Ramos (cell line): ENCODE measurements at regions not wholly inside any gene's neighbourhood (a gene's known extent, or its start where the extent isn't known, plus 50 kb on each side); places are given as distances from the start of the nearest gene placed in this dataset.

Experiments
- in situ Hi-C: fragments of 300-500 bp; cut with MboI; formaldehyde crosslinking; loops from one replicate; pipeline ENCODE4 v1.14.3; 2022; ENCODE audit warnings: low sequenced_read_pairs; ENCODE audit not compliant: unreplicated experiment

DNA sequence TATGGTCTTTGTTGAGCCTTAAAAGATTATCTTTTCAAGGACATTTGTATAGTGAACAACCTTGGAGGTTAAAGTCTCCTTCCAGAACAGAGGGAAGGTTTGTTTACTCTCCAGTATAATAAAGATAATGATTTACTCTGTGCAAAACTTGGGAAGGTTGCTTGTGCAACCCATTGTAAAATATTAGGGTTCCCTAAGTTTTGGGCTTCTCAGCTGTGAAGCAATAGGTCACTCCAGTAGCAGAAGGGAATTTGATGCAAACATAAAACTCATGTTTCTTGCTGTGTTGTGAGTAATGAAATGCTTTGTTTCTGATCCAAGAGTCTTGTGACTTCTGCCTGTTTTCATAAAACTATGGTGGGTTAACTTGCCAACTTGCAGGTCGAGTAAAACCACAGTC lies 177.5 kb downstream of the SUCNR1 start:
- in situ Hi-C loops, result no loop called here

DNA sequence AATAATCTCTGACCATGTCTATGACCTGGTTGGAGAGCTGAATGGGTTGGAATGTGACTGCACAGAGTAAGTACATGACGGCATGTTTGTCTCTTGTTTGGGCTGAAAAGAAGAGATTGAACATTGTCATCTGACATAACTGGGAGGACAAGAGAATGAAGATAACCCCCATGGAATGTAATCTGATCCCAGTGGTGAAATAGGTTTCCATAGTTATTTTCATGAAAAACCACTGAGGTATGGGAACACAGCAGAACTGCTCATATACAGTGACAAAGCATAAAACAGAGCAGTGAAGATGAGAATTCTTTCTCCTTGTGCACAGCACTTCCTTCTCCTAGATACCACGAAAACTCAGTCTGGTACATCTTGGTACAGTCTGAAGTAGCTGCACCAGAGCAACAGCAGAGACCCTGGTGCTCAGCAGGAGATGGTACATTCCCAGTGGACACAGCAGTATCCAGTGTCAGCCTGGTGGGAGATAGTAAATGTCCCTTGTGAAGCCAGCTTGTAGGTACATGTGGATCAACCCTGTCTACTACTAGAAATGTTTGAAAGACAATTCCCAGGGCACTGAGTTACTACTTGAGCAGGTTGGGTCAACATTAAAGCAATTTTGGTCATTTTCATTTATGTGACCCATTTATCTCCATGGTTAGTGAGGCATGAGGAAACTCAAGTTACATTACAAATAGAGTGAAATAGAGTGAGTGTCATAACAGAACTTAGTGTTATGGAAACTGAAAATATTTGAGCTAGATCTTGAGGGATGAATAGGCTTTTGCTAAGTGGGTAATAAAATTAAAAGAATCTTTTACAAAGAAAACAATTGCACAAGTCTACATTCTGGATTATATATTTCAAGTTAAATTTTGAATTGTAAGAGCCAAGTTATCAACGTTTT lies 178.3 kb downstream of the SUCNR1 start:
- in situ Hi-C loops, result no loop called here

DNA sequence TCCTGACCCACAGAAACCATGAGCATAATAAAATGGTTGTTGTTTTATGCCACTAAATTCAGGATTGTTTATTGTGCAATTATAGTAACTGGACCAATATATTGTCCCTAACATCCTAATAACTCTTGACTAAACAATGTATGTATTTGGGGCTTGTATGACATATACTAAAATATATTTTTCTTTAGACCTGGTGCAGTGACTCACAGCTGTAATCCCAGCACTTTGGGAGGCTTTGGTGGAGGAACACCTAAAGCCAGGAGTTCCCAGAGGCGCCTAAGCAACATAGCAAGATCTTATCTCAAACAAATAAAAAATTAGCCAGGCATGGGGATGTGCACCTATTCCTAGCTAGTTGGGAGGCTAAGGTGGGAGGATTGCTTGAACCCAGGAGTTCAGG lies 180.4 kb downstream of the SUCNR1 start:
- in situ Hi-C loops, result no loop called here

DNA sequence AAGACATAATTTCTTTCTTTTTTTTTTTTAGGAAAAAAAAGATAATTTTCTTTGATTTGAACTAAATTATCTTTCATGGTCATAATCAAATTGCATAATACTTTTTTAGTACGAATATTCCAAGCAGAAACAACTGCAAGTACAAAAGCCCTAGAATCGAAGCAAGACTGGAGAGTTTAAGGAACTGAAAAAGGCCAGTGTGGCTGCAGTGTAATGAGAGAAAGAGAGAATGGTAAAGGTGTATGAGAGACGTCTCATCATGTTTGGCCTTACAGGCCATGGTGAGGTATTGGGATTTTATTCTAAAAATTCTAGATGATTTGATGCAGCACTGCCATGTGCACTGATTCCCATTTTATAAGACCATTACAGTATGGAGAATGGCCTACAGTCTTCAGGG lies 180.9 kb downstream of the SUCNR1 start:
- in situ Hi-C loops, result no loop called here

DNA sequence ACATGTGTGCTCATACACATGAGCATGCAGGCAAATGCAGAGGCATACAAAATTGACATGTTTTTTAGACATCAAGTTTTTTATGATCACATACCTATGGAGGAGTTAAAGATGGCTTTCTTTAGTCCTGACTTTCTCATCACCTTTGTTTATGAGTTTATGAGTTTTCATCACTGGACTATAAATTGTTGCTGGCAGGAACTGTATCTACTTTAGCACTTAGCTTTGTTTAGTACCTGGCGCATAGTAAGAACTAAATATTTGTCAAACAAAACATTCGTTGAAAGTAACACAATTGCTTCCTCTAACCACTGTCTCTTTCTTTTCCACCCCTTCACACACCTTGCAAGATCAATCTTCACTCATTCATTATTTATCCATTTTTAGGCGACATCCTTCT lies 182.6 kb downstream of the SUCNR1 start:
- in situ Hi-C loops, result no loop called here

DNA sequence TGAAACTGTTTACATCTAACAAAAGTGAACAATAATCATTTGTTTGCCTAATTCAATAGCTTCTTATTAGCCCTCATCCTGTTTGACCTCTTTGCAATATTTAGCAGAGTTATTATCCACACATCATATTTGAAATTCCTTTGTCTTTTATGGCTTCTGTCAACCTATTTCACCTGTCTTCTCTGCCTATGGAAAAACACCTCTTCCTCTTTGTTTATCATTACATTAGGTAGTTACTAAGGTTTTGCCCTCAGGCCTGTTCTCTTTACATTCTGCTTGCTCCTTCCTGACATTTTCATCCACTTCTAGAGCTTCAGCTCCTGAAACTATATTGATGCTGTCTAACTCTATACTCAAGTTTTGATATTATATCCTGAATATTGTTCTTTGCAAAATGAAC lies 183.0 kb downstream of the SUCNR1 start:
- in situ Hi-C loops, result no loop called here

DNA sequence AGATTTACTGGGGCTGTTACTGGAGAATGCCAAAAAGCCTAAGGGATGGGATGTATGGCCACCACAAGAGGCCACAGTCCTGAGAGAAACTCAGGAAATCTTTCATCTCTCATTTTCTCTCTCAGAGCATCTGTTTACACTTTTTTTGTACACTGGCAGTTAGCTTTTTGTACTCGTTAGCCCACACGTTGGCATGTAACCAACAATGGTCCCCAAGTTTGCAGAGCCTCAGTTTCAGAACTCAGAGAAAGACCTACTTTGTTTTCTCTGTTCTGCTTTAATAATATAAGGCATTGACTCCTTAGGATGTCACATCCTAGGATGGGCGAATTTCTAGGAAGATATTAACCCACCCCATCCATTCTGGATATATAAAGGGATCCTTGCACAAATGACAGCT lies 183.5 kb downstream of the SUCNR1 start:
- in situ Hi-C loops, result no loop called here

DNA sequence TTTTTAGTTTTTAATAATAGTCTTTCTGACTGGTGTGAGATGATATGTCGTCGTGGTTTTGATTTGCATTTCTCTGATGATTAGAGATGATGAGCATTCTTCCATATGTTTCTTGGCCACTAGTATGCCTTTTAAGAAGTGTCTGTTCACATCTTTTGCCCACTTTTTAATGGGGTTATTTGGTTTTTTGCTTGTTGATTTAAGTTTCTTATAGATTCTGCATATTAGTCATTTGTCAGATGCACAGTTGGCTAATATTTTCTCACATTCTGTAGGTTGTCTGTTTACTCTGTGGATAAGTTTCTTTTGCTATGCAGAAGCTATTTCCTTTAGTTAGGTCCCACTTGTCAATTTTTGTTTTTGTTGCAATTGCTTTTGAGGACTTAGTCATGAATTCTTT lies 185.4 kb downstream of the SUCNR1 start:
- in situ Hi-C loops, result no loop called here

DNA sequence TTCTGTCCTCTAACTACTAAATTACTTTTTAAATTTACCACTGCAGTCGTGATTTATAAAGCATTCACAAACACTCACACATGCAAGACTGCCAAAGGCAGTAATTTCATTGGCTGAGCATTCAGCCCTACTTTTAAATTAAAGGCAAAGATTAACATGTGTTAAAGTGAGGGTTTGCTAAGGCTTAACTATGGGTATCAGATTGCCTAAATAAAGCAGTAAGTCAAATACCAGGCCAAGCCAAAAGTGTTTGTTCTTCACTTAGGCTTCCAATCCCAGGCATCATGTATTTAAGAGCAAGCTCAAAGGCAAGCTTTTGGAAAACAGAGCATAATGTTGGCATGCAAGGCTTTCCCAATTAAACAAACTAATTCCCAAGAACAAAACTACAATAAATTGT lies 187.3 kb downstream of the SUCNR1 start:
- in situ Hi-C loops, result no loop called here

DNA sequence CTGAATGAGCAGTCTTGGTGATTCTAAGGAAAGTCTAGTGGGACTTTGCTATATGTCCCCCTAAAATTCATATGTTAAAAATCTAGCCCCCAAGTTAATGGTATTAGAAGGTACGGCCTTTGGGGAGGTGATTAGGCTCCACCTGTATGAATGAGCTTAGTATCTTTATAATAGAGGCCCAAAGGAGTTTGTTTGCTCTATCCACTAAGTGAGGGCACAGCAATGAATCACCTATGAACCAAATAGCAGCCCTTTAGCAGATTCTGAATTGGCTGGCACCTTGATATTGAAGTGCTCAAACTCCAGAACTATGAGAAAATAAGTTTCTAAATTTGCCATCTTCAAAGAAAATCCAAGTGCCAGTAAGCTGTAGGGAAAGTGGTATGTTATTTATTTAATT lies 187.9 kb downstream of the SUCNR1 start:
- in situ Hi-C loops, result no loop called here

DNA sequence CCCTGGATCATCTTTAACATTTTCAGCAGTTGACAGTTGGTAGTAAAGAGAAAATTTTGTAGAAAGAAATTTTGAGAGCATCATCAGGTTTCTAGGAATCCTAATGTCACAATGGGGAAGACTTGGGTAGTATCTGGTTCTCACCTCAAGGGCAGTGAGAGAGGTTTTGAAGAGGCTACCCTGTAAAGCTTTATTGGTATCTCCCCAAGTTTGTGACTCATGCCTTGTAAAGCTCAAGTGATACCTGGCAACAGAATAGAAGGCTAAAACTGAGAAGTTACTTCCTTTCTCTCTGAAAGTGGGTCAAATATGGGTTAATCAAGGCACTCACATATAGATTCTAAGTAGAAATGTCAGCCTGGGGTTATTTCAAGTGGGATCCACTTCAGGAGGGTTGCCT lies 196.4 kb downstream of the SUCNR1 start:
- in situ Hi-C loops, result no loop called here

DNA sequence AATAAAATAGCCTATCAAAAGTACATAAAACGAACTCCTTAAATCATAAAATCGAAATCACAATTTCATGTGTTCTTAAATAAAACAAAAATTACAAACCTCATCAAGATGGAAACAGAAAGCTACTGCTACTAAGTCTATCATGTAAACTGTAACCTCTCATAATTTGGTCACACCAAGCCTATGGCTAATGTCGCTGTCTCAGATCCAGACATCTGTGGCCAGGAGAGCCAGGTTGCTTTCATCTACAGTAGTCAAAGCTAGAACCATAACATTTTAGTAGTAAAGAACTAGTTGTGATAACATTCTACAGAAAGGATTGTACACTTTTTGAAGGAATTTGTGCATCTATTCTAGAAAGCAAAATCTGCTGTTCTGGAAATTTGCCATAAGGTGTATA lies 197.4 kb upstream of the MBNL1 start:
- in situ Hi-C loops, result no loop called here

DNA sequence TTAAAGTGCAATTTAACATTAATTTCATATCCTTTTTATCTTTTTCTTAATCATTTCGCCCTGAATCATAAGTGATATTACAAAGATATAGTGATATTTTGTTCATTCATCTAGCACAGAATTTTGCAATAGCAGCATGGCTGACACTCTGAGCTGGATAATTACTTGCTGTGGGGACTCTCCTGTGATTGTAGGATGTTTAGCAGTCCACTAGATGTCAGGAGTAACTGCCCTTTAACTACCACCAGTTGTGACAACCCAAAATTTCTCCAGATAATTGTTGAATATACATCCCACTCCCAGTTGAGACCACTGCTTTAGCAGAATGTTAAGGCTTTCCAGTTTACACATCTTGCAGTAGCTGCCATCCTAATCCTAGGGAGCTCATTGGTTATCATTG lies 196.8 kb upstream of the MBNL1 start:
- in situ Hi-C loops, result no loop called here

DNA sequence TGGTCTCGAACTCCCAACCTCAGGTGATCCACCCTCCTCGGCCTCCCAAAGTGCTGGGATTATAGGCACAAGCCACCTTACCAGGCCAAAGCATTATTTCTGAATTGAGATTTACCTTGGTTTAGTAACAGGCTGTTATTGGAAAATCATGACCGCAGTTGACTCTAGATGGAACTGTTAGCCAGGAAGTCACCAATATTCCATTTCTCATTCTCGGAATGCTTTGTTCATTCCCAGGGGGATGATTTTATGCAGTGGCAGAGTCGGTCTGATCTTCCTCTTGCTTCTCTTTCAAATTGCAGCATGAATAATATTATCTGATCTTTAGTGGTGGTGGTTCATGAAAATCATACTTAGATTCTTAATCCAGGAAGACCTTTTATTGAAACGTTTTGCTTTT lies 195.5 kb upstream of the MBNL1 start:
- in situ Hi-C loops, result no loop called here

DNA sequence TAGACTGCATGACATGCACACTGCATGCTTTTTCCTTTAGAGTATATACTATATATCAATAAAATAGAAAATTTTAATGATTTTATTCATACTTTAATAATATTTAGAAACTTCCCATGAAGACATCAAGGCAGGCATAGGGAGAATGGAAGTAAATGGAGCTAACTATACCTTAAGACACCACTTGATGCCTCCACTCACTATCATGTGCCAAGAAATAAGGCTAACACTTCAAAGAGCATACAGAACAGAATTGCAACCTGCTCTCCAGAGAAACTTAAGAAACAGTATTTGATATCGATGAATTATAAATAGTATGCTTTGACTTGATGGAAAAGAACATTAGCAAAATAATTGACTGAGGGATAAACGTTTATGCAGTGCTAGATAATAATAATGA lies 192.6 kb upstream of the MBNL1 start:
- in situ Hi-C loops, result no loop called here

DNA sequence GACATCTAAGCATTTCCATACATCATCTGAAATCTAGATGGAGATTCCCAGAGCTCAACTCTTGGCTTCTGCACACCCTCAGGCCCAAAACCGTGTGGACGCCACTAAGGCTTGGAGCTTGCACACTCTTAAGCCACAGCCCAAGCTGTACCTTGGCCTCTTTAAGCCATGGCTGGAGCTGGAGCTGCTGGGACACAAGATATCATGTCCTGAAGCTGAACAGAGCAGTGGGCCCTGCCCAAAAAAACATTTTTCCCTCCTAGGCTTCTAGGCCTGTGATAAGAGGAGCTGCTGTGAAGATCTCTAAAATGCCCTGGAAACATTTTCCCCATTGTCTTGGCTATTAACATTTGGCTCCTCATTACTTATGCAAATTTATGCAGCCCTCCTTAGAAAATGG lies 188.7 kb upstream of the MBNL1 start:
- in situ Hi-C loops, result no loop called here

DNA sequence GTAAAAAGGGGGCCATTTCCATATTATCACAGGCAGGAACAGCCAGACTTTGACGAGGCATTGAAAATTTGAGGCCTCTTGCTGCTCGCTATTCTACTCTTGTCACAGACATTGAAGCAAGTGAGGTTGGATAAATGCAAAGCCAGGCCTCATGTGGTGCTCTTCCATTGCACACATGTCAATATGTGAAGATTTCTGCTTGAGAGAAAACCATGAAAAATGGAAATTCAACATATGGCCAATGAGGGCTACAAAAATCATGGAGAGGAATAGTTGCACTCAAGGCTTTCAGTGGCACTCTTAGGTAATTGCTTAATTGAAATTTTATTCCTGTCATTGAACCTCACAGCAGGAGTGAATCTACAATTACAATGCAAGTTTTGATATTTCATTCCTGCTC lies 185.6 kb upstream of the MBNL1 start:
- in situ Hi-C loops, result no loop called here

DNA sequence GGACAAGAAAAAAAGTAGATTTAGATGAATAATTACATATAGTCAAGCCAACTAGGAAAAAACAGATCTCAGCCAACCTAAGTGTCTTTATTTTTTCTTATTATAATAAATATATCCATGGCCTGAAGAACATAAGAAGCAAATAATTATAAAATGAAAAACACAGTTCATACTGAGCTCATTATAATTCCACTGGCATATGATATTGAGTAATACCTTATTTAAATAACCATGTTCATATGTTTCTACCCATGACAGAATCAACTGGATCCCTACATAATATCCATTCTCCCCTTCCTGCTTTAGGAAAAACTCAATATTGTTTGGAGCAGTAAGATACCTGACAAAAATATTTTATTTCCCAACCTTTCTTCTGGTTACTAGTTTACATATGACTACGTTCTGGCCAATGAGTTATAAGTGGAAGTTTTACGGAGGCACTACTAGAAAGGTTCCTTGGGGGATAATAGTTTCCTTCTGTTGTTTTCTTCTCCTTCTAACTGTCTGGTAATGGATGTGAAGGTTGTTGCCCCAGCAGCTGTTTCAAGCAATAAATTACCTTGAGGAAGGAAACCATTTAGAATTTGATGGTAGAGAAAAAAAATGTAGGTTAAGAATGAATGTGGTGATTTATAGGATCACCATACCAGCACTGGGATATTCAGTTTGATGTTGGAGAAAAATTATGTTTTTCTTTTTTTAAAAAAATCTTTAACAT lies 184.1 kb upstream of the MBNL1 start:
- in situ Hi-C loops, result no loop called here

DNA sequence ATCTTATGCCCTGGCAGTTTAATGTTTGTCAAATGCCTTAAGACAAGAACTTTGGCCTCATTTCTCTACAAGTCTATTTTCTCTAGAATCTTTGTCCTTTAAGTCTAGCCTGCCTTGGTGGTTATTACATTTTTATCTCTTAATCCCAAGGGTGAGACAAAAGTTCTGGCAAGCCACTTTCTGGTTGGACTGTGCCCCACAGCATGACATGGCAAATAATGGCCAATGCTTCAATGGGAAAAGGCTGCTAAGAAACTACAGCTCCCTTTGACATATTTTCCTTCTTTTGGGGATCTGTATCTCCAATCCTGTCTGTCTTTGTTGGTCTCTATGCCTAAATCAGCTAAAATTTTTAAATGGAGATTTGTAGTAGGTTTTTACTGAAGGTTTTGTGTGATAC lies 181.6 kb upstream of the MBNL1 start:
- in situ Hi-C loops, result no loop called here

DNA sequence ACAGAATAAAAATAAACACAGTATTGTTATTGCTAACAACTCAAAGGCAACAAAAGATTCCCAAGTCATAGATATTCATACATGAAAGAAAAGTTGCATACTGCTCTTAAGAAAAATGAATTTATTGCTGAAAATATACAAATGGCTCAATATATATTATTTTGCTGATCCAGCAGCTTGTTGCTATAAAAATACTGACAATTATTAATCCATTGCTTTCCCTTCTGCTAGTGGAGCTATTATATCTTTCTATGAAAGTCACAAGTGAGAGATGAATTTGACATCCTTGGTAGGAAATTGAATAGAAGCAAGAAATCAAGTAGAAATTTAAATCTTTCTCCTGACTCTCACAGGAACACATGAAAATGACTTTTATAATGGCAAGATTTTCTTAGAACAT lies 179.2 kb upstream of the MBNL1 start:
- in situ Hi-C loops, result no loop called here

DNA sequence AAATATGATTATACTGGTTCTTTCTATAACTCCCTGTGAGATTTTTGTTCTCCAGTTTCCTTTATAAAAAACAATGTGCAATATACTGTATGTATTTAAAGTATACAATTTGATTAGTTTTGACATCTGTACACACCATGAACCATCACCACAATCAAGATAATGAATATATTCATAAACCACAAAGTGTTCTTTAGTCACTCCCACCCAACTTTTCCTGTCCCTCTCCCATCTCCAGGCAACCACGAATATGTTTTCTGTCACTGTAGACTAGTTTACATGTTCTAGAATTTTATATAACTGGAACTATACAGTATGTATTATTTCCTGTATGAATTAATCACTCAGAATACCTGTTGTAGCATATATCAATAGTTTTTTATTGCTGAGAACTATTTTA lies 177.0 kb upstream of the MBNL1 start:
- in situ Hi-C loops, result no loop called here

DNA sequence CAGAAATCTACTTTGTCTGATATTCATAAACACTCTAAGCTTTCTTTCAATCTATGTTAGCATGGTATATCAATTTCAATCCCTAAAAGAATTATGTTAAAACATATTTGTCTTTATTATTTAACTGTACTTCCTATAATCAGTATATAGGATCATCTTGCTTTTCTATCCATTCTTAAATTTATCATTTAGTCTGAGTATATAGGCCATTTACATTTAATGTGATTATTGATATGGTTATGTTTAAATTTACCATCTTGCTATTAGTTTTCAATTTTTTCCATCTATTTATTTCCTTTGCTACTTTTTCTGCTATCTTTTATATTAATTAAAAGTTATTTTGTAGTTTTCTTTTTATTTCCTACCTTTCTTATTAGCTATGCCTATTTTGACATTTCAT lies 174.8 kb upstream of the MBNL1 start:
- in situ Hi-C loops, result no loop called here
